Liver (tissue), 3 donors: ENCODE measurements at regions not wholly inside any gene's neighbourhood (a gene's known extent, or its start where the extent isn't known, plus 50 kb on each side); places are given as distances from the start of the nearest gene placed in this dataset.

Experiments
- ATF3 ChIP-seq: IDR thresholded peaks from 2 replicates; pipeline ENCODE4 v1.6.1; 2016; ENCODE audit warnings: antibody characterized with exemption
- CTCF ChIP-seq: fragments of 150-350 bp; IDR thresholded peaks from 2 replicates; pipeline ENCODE4 v1.5.1; 2017; ENCODE audit warnings: improper control_type of control experiment, low read depth, low read length; ENCODE audit not compliant: missing input control
- REST ChIP-seq: IDR thresholded peaks from 2 replicates; pipeline ENCODE4 v1.6.1; 2016; ENCODE audit warnings: antibody characterized with exemption, mild to moderate bottlenecking
- TAF1 ChIP-seq: conservative IDR thresholded peaks from 2 replicates; pipeline ENCODE4 v1.6.1; 2016; ENCODE audit warnings: antibody characterized with exemption, mild to moderate bottlenecking
- YY1 ChIP-seq: IDR thresholded peaks from 2 replicates; pipeline ENCODE4 v1.6.1; 2016; ENCODE audit warnings: antibody characterized with exemption, mild to moderate bottlenecking
- donor health status: healthy.
- donor health status: healthy.

- TF ChIP-seq TAF1 = no peak
- TF ChIP-seq CTCF = no peak
- no peak for TF ChIP-seq REST
- TF ChIP-seq YY1 = no peak
- TF ChIP-seq ATF3 = no peak
Observed at GRCh38 chrX:125681507-125681906, 361.8 kb downstream of the TEX13C start.
